ENCODE measurements at regions not wholly inside any gene's neighbourhood (a gene's known extent, or its start where the extent isn't known, plus 50 kb on each side); places are given as distances from the start of the nearest gene placed in this dataset.
"Not testable (repeated sequence)": the region's sequence is repeated elsewhere in the genome, so short reads cannot be mapped to it uniquely, and the experiment has no call there.

GRCh38 chr11:107276077-107276476 lies 181.5 kb downstream of the CWF19L2 start:
- no peak for DNase-seq (ENCODE audit: low spot score)

- no peak for DNase-seq (ENCODE audit: low spot score)
These were observed 182.0 kb downstream of the CWF19L2 start for GRCh38 chr11:107275632-107276031.

GRCh38 chr11:107274138-107274537 lies 183.5 kb downstream of the CWF19L2 start:
- no peak for DNase-seq (ENCODE audit: low spot score)

GRCh38 chr11:107272561-107272960 lies 185.1 kb downstream of the CWF19L2 start:
- no peak for DNase-seq (ENCODE audit: low spot score)

- DNase-seq (ENCODE audit: low spot score), result no peak
These were observed 186.2 kb downstream of the CWF19L2 start for GRCh38 chr11:107271425-107271824.

- no peak for DNase-seq (ENCODE audit: low spot score)
These were observed 188.6 kb downstream of the CWF19L2 start for GRCh38 chr11:107268977-107269376.

GRCh38 chr11:107266455-107266854 lies 191.2 kb downstream of the CWF19L2 start:
- no peak for DNase-seq (ENCODE audit: low spot score)

DNA sequence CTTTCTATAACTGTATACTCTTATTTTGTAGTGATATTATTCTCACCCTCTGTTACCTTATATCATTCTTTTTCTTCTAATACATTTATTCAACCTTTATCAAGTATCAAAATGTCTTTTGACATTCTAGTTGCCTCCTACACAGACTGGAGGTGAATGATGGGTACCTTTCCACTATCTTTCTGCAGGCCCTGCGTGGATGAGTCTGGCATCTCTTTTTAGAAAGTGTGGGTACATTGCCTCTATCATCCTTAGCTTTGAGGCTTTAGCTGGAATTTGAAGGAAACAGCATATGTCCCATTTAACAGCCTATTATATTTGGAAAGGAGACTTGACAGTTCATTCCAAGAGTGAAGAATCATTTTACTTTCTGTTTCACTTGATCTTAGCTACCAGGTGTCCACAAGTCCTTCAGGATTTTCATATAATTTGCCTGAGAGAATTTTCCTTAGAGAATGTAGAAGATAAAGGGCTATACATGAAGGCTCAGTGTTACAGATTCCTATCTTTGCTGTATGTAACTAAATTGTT lies 192.0 kb downstream of the CWF19L2 start:
- no peak for DNase-seq (ENCODE audit: low spot score)

DNA sequence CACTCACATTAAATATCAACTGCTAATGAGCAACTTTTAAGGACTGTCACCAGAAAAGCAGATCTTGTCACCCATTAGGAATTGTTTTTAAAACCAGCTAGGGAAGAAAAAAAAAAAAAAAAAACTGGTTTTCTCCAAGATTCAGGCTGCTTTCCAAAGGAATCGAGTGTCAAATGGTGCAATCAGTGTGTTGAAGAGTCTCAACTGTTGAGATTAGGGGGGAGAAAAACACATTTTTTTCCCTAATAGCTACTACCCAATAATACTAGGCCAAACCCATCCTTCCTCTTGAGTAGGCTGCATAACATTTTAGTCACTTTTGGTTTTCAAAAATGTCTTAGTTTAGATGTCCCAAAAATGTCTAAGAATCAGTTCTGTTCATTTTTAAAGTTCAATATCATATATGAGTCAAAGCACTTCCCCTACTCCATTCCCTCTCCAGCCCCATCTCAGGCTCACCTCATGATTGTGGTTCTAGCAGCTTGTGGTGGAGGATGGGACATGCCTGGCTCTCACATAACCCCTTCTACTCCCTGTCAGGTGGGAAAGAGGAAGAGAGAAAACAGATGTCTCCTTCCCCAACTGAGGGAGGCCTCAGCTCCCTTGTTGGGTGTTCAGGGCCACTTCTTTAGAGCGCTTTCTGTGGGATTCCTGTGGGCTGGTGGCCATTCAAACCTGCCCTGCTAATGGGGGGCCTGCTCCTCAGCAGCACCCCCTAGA lies 193.6 kb downstream of the CWF19L2 start:
- DNase-seq (ENCODE audit: low spot score), result no peak

DNA sequence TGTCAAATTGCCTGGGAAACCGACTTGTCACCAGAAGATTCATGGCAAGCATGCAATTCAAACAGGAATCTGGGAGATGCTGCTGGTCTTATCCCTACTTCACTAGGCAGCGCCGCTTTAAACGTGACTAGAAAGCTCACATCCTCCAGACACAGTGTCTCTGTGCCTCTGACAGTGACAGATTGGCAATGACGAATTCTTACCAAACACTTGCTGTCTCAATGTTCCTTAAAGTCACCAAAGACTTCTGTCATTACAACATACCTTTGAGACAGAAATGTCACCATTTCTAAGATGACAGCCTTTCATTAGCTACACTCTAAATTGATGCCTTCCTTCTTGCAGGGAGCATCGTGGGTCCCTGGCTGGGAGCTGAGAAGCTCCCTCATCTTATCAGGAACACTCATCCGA lies 197.8 kb downstream of the CWF19L2 start:
- no peak for DNase-seq (ENCODE audit: low spot score)

DNA sequence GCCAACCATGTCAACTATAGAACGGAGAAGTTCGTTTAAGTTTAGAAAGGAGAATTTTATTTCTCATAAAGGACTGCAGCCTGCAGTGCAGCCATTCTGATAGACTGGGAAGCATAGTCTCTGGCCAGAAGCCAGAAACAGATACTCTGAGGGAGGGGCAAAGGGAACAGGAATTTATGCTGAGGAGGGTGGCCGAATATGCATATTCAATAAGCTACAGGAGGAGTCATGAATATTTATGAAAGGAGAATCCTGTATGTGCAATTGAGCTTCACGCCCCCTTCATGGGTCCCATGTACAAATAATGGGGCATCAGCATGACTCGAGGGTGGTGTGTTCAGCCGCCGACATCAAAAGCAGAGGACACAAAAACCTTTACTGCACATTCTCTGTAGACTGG lies 199.9 kb downstream of the CWF19L2 start:
- DNase-seq (ENCODE audit: low spot score), result no peak

- DNase-seq (ENCODE audit: low spot score), result not testable (repeated sequence)
These were observed 204.0 kb downstream of the CWF19L2 start for GRCh38 chr11:107253661-107254060.

DNA sequence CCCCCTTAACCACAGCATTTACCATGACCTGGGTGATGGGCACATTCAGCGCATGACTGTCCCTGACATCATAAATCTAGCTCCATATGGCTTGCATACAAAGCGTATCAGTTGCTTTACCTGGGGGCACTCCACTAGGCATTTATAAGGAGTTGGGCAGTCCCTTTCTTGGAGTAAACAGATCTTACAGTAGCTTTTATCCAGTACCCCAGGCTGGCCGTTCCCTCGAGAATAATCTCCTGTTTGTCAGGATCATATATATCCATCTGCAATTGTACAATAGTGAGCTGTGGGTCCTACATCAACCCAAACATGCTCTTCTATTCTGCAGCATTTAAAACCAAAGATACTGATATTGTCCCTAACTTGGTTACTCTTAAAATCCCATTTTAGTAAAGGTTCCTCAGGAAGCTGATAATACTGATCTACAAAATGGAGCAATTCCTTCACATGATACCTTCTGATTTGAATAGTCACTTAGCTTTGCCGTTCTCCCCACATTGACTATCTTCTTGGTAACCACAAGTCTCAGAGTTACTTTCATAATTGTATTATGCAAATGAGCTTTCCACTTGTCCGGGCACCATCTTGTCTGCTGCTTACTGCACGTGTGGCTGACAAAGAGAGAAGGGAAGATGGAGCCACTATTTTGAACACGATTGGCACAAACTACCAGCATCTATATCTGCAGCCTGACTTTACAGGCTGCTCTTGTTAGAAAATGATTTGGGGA lies 205.0 kb downstream of the CWF19L2 start:
- no peak for DNase-seq (ENCODE audit: low spot score)

GRCh38 chr11:107251298-107251697 lies 206.3 kb downstream of the CWF19L2 start:
- DNase-seq (ENCODE audit: low spot score), result no peak

DNA sequence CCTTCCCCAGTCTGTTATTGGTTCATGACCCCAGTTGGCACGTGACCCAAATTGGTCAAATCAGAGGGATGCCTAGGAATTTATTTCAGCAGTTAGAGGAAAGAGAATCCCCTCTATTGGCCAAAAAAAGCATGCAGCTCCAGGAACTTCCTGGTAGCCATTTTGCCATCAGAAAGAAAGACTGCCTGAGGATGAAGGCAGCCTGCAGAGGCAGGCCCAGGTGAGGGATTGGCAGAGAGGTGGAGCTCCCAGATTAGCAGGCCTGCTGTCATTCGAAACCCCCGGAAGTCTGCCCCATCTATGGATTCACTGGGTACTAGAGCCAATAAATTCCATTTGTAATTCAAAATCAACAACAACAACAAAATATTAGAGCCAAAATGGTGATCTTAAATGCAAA lies 207.6 kb downstream of the CWF19L2 start:
- DNase-seq (ENCODE audit: low spot score), result no peak

DNA sequence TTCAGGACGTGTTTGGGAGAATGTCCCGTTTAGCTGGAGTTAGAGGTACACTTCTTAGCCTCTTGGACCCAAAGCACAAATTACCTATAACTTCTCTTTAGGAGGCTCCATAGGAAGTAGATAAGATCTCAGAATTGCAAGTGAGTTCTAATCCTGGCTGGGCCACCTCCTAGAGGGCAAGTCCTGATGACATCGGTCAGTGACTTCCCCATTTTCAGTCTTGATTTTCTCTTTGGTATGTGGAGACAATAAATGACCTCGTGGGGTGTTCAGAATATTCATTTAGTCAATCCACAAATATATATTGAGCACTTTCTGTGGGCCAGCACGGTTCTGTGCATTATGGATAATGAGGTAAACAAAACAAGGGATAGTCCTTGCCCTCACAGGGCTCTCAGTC lies 208.6 kb downstream of the CWF19L2 start:
- DNase-seq (ENCODE audit: low spot score), result no peak

GRCh38 chr11:107247167-107247861 lies 210.3 kb downstream of the CWF19L2 start:
- no peak for DNase-seq (ENCODE audit: low spot score)

DNA sequence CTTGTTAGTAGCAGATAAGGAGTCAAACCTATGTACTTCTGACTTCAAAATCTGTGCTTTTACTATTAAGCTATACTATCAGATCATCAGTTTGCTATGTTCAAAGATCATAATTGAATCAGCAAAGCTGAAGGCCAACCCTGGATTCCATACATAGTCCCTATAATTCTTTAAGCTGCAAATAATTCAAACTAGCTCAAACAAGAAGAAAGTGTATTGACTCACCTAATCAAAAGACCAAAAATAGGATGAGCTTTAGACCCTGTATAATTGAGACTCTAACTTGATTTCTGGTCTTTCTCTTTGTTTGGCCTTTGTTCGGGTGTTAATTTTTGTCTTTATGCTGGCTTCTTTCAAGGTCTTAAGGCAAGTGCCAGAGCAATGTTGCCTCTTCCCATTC lies 213.7 kb downstream of the CWF19L2 start:
- no peak for DNase-seq (ENCODE audit: low spot score)

GRCh38 chr11:107232451-107232850 lies 214.2 kb upstream of the GUCY1A2 start:
- DNase-seq (ENCODE audit: low spot score), result no peak

GRCh38 chr11:107224836-107225235 lies 206.6 kb upstream of the GUCY1A2 start:
- DNase-seq (ENCODE audit: low spot score), result no peak

GRCh38 chr11:107222916-107223460 lies 204.7 kb upstream of the GUCY1A2 start:
- no peak for DNase-seq (ENCODE audit: low spot score)

DNA sequence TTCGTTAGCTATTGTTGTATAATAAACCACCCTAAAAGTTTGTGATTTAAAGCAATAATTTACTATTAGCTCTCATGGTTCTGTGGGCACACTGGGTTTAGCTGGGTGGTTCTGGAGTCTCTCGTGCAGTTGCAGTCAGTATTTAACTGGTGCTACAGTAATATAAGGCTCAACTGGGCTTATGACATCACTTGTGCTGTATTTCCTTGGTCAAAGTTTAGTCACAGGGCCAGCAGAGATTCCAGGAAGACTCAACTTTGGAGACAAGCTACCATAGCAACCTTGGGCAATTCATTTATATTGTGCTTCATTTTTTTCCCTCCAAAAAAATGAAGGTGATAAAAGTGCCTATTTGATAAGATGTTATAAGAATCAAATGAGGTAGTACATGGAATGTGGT lies 204.2 kb upstream of the GUCY1A2 start:
- DNase-seq (ENCODE audit: low spot score), result no peak

All from SW480 (cell line).